T47D (cell line): ENCODE measurements at regions not wholly inside any gene's neighbourhood (a gene's known extent, or its start where the extent isn't known, plus 50 kb on each side); places are given as distances from the start of the nearest gene placed in this dataset.

Experiments used
- DNase-seq, 2 experiments: peaks; one replicate each; pipeline versions ENCODE4 v3.0.0 to v3.0.0-alpha.2; 2011 to 2012; ENCODE audit warnings: low read depth in 1 of 2, low spot score in 1 of 2
- JUND ChIP-seq: IDR thresholded peaks from 2 replicates; pipeline ENCODE4 v1.6.1; 2012; ENCODE audit warnings: low read depth
- in situ Hi-C: cut with HindIII; loops from 2 replicates; pipeline ENCODE4 v1.10.0; 2016; ENCODE audit warnings: low sequenced_read_pairs, low pct_unique_long_range_greater_than_20kb

GRCh38 chr11:26011474-26011873 is 320.5 kb upstream of the ANO3 start:
- in situ Hi-C loops, result no loop called here
- DNase-seq, result no peak
- no peak for TF ChIP-seq JUND

- TF ChIP-seq JUND, result no peak
- in situ Hi-C loops, result no loop called here
- DNase-seq, result no peak
Measured at GRCh38 chr11:26014456-26015115, 317.3 kb upstream of the ANO3 start.

- in situ Hi-C loops, result no loop called here
- no peak for DNase-seq
- no peak for TF ChIP-seq JUND
Measured at GRCh38 chr11:26017322-26017860, 314.5 kb upstream of the ANO3 start.

GRCh38 chr11:26017903-26018302 is 314.0 kb upstream of the ANO3 start:
- in situ Hi-C loops, result no loop called here
- no peak for DNase-seq
- TF ChIP-seq JUND, result no peak

- no peak for DNase-seq
- in situ Hi-C loops, result no loop called here
- TF ChIP-seq JUND, result no peak
Measured at GRCh38 chr11:26018336-26018735, 313.6 kb upstream of the ANO3 start.

GRCh38 chr11:26019386-26019785 is 312.5 kb upstream of the ANO3 start:
- in situ Hi-C loops, result no loop called here
- DNase-seq, result no peak
- TF ChIP-seq JUND, result no peak

- in situ Hi-C loops, result no loop called here
- no peak for TF ChIP-seq JUND
- no peak for DNase-seq
Measured at GRCh38 chr11:26021017-26021416, 310.9 kb upstream of the ANO3 start.

- TF ChIP-seq JUND, result no peak
- DNase-seq, result no peak
- in situ Hi-C loops, result no loop called here
Measured at GRCh38 chr11:26023057-26023456, 308.9 kb upstream of the ANO3 start.

GRCh38 chr11:26025676-26026075 is 306.3 kb upstream of the ANO3 start:
- no peak for DNase-seq
- TF ChIP-seq JUND, result no peak
- in situ Hi-C loops, result no loop called here

- DNase-seq, result no peak
- in situ Hi-C loops, result no loop called here
- no peak for TF ChIP-seq JUND
Measured at GRCh38 chr11:26026078-26026477, 305.9 kb upstream of the ANO3 start.

- DNase-seq, result no peak
- in situ Hi-C loops, result no loop called here
- no peak for TF ChIP-seq JUND
Measured at GRCh38 chr11:26027887-26028286, 304.0 kb upstream of the ANO3 start.

- TF ChIP-seq JUND, result no peak
- DNase-seq, result no peak
- in situ Hi-C loops, result no loop called here
Measured at GRCh38 chr11:26028393-26028911, 303.5 kb upstream of the ANO3 start.

- DNase-seq, result no peak
- TF ChIP-seq JUND, result no peak
- in situ Hi-C loops, result no loop called here
Measured at GRCh38 chr11:26030399-26030798, 301.5 kb upstream of the ANO3 start.

GRCh38 chr11:26032241-26032640 is 299.7 kb upstream of the ANO3 start:
- in situ Hi-C loops, result no loop called here
- no peak for TF ChIP-seq JUND
- DNase-seq, result no peak
